ENCODE measurements at regions not wholly inside any gene's neighbourhood (a gene's known extent, or its start where the extent isn't known, plus 50 kb on each side); places are given as distances from the start of the nearest gene placed in this dataset.
"Not testable (repeated sequence)": the region's sequence is repeated elsewhere in the genome, so short reads cannot be mapped to it uniquely, and the experiment has no call there.

DNA sequence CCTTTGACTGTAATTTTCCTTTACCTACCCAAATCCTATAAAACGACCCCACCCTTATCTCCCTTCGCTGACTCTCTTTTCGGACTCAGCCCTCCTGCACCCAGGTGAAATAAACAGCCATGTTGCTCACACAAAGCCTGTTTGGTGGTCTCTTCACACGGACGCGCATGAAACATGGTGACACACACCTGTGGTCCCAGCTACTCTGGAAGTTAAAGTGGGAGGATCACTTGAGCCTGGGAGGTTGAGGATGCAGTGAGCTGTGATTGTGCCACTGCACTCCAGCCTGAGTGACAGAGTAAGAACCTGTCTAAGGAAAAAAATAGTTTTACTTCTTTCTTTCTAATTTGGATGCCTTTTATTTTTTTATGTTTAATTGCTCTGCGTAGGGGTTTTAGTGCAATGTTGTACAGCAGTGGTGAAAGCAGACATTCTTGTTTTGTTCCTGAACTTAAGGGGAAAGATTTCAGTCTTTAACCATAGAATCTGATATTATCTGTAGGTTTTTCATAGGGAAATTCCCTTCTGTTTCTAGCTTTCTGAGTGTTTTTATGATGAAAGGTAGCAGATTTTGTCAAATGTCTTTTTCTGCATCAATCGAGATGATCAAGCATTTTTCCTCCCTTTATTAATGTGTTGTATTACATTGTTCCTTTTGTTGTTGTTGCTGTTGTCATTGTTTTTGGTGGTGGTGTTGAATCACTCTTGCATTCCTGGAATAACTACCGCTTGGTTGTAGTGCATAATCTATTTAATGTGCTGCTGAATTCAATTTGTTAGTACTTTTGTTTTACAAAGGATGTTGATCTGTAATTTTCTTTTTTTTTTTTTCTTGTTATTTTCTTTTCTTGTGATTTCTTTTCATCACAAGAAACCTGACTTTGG, 497.4 kb downstream of the DISC1 start:
- FAIRE-seq: peak; percentile 81
- no peak for DNase-seq (ENCODE audit: insufficient read length, low spot score)
- TF ChIP-seq CTCF (IDR thresholded peaks at IDR 0.05; ENCODE audit: insufficient read depth, missing control alignments): no peak

DNA sequence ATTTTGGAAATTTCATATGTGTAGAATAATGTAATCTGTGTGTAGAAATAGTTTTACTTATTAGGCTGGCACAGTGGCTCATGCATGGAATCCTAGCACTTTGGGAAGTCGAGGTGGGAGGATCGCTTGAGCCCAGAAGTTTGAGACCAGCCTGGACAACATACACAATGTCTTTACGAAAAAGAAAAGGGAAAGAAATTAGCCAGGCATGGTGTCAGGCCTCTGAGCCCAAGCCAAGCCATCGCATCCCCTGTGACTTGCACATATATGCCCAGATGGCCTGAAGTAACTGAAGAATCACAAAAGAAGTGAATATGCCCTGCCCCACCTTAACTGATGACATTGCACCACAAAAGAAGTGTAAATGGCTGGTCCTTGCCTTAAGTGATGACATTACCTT, 491.3 kb downstream of the DISC1 start:
- DNase-seq (ENCODE audit: insufficient read length, low spot score); FAIRE-seq: not testable (repeated sequence)

DNA sequence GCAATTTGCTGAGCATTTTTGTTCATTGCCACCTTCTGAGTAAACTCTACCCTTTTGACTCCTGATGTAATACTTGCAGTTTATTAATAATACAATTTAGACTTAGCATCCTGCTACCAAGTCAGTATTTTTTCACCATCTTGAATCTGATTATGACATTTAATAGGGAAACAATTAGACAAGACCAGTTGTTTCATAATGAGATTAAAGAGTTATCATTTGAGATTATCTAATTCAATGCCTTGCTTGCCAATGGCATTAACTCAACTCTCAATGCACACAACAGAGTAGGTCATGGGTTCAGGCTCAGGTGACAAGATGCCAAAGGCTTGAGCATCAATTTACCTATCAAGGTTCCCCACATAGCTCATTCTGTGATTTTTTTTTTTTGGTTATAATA, 488.4 kb downstream of the DISC1 start:
- DNase-seq (ENCODE audit: insufficient read length, low spot score): no peak
- no peak for TF ChIP-seq CTCF (IDR thresholded peaks at IDR 0.05; ENCODE audit: insufficient read depth, missing control alignments)
- FAIRE-seq: peak; percentile 95

- DNase-seq (ENCODE audit: insufficient read length, low spot score): no peak
- no peak for TF ChIP-seq CTCF (IDR thresholded peaks at IDR 0.05; ENCODE audit: insufficient read depth, missing control alignments)
- FAIRE-seq: no peak
Measured at GRCh38 chr1:232112076-232112475, 485.5 kb downstream of the DISC1 start.

- no peak for TF ChIP-seq CTCF (IDR thresholded peaks at IDR 0.05; ENCODE audit: insufficient read depth, missing control alignments)
- FAIRE-seq: no peak
- DNase-seq (ENCODE audit: insufficient read length, low spot score): no peak
Measured at GRCh38 chr1:232111611-232112010, 485.0 kb downstream of the DISC1 start.

DNA sequence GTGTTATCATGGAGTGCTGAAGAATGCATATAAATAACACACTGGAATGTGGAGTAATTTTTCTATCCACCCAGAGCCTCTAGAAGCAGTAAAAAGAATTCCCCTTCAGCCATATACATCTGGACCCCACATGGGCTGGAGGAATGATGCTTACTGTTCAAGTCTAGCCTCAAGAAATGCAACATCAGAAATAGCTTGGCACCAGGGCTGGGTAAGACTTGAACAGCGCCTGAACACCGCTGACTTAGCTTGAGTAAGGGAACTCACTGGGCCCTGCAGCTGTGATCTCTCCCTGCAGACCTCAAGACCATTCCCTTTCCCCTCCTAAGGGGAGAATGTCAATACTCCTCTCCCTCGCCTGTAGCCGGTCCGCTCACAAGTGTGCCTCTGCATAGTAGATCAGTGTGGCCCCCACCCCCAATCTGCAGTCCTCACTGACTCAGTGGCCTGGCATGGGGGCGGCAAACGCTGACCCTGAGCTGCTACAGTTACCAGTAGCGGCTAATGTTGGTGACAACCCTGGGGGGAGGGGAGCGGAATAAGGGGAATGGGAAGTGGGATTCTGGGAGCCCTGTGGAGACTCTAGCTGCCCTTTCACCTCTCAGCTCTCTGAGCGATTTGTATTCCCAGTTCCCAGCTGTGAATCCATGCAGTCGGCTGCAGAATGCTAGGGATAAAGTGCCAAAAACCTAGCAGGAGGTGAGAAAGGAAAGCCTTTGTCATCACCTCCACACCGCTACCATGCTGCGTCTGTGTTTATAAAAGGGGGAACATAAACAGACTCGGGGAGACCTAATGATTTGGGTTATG, 483.9 kb downstream of the DISC1 start:
- DNase-seq (ENCODE audit: insufficient read length, low spot score) (no peak), FAIRE-seq (no peak)
- TF ChIP-seq CTCF (IDR thresholded peaks at IDR 0.05; ENCODE audit: insufficient read depth, missing control alignments): no peak

DNA sequence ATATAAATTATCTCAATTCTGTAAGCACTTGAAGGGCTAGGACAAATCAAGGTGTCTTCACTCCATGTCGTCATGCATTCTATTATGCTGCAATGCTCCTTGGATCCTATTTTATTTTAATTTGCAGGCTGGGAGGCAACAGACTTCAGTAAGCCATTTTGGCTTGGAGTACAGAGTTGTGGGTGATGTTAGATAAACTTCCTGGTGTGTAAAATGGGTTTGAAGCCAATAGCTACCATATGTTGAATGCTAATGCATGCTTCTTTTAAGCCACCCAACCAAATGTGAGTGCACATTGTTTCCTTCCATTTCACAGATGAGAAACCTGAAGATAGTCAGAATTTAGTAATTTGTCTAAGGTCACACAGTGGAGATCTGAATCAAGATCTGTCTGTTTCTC, 482.8 kb downstream of the DISC1 start:
- FAIRE-seq (no peak), DNase-seq (ENCODE audit: insufficient read length, low spot score) (no peak)
- TF ChIP-seq CTCF (IDR thresholded peaks at IDR 0.05; ENCODE audit: insufficient read depth, missing control alignments): no peak

Data from D721Med (cell line).